ENCODE measurements at regions not wholly inside any gene's neighbourhood (a gene's known extent, or its start where the extent isn't known, plus 50 kb on each side); places are given as distances from the start of the nearest gene placed in this dataset.

GRCh38 chr7:81623251-81623855, 146.5 kb downstream of the HGF start:
- DNase-seq (ENCODE audit: low spot score in 2 of 2), result no peak
- Histone ChIP-seq H3K9me3 (no peaks in the 10 kb centered on the region), H3K27me3 (ENCODE audit: low read depth) (no peaks in the 10 kb centered on the region), H3K4me3 (no peak overlapping the region), H3K36me3 (replicated peaks) (no peaks in the 10 kb centered on the region), H3K4me1 (peaks cover 11% of the 10 kb centered on the region)
- in situ Hi-C loops (cut with MboI; ENCODE audit: low sequenced_read_pairs), result no loop called here

GRCh38 chr7:81621893-81622292, 148.0 kb downstream of the HGF start:
- Histone ChIP-seq H3K36me3 (replicated peaks) (no peaks in the 10 kb centered on the region), H3K4me3 (no peak overlapping the region), H3K27me3 (ENCODE audit: low read depth) (no peaks in the 10 kb centered on the region), H3K4me1 (peaks cover 11% of the 10 kb centered on the region), H3K9me3 (no peaks in the 10 kb centered on the region)
- no peak for DNase-seq (ENCODE audit: low spot score in 2 of 2)
- in situ Hi-C loops (cut with MboI; ENCODE audit: low sequenced_read_pairs), result no loop called here

GRCh38 chr7:81618396-81619014, 151.3 kb downstream of the HGF start:
- in situ Hi-C loops (cut with MboI; ENCODE audit: low sequenced_read_pairs), result no loop called here
- H3K27me3 ChIP-seq (ENCODE audit: low read depth), result no peaks in the 10 kb centered on the region
- DNase-seq (ENCODE audit: low spot score in 2 of 2), result no peak
- H3K4me1 ChIP-seq, result peaks cover 11% of the 10 kb centered on the region
- no peak overlapping the region for H3K4me3 ChIP-seq
- H3K36me3 ChIP-seq (replicated peaks), result no peaks in the 10 kb centered on the region
- H3K9me3 ChIP-seq, result no peaks in the 10 kb centered on the region

GRCh38 chr7:81616951-81617350, 152.9 kb downstream of the HGF start:
- H3K36me3 ChIP-seq (replicated peaks), result no peaks in the 10 kb centered on the region
- no peaks in the 10 kb centered on the region for H3K9me3 ChIP-seq
- no peak for DNase-seq (ENCODE audit: low spot score in 2 of 2)
- no peaks in the 10 kb centered on the region for H3K27me3 ChIP-seq (ENCODE audit: low read depth)
- no peak overlapping the region for H3K4me3 ChIP-seq
- peaks cover 11% of the 10 kb centered on the region for H3K4me1 ChIP-seq
- in situ Hi-C loops (cut with MboI; ENCODE audit: low sequenced_read_pairs), result no loop called here

GRCh38 chr7:81611805-81612204, 158.0 kb downstream of the HGF start:
- no peak for DNase-seq (ENCODE audit: low spot score in 2 of 2)
- Histone ChIP-seq H3K4me1 (no peaks in the 10 kb centered on the region), H3K27me3 (ENCODE audit: low read depth) (no peaks in the 10 kb centered on the region), H3K36me3 (replicated peaks) (no peaks in the 10 kb centered on the region), H3K9me3 (no peaks in the 10 kb centered on the region), H3K4me3 (no peak overlapping the region)
- in situ Hi-C loops (cut with MboI; ENCODE audit: low sequenced_read_pairs), result no loop called here

DNA sequence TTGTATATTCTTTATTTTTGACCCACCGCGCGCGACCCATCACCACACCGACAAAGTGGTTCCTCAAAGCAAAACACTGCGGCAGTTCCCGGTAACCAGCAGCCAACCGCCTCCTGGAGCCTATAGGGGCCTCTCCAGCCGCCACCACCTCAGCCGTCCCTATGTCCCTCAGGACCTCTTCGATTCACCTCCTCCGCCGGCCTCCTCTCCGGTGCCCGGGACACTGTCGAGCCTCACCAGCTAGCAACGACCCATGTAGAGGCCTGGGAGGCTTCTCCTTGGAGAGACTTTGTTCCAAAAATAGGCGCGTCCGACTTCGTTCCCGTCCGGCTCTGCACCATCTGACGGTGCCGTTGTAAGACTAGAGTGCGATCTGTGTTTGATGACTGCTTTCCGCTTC, 158.8 kb downstream of the HGF start:
- Histone ChIP-seq H3K9me3 (no peaks in the 10 kb centered on the region), H3K4me3 (no peak overlapping the region), H3K36me3 (replicated peaks) (no peaks in the 10 kb centered on the region), H3K4me1 (no peaks in the 10 kb centered on the region), H3K27me3 (ENCODE audit: low read depth) (no peaks in the 10 kb centered on the region)
- in situ Hi-C loops (cut with MboI; ENCODE audit: low sequenced_read_pairs), result no loop called here
- no peak for DNase-seq (ENCODE audit: low spot score in 2 of 2)

- Histone ChIP-seq H3K4me1 (no peaks in the 10 kb centered on the region), H3K9me3 (no peaks in the 10 kb centered on the region), H3K36me3 (replicated peaks) (no peaks in the 10 kb centered on the region), H3K4me3 (no peak overlapping the region), H3K27me3 (ENCODE audit: low read depth) (no peaks in the 10 kb centered on the region)
- DNase-seq (ENCODE audit: low spot score in 2 of 2), result no peak
- in situ Hi-C loops (cut with MboI; ENCODE audit: low sequenced_read_pairs), result no loop called here
Measured at GRCh38 chr7:81608748-81609382, 161.0 kb downstream of the HGF start.

GRCh38 chr7:81607987-81608386, 161.9 kb downstream of the HGF start:
- in situ Hi-C loops (cut with MboI; ENCODE audit: low sequenced_read_pairs), result no loop called here
- no peaks in the 10 kb centered on the region for H3K4me1 ChIP-seq

DNA sequence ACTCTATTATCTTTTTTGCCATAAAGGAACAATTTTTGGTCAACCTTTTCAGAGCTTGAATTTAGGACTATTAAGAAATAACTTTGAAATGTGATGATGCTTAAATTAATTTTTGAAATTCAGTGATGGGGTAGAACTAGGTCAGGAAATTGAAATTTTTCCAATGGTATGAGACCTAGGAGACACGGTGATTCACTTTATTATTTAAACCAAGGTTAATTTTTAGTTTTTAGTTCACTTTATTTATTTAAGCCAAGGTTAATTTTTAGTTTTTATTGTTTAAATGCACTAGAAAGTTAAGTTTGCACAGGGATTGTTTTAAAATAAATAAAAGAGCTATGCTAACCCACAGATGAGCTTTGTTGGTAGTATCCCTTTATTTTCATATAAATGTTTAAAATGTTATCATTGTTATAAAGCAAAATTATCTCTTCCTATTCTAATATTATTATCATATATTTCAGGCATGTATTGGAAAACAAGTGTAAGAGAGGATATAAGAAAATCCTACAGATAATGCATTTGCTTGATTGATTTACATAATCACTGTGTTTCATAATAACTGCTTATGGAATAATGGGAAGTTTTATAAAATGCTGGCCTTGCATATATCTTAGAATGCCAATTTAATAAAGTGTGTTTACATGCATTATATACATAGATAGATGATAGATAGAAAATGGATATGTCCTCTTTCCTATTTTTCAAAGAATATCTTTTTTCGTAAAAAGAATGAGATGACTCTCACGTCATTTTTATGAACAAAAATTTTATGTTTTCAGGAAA, 163.6 kb downstream of the HGF start:
- H3K4me1 ChIP-seq, result no peaks in the 10 kb centered on the region
- DNase-seq (ENCODE audit: low spot score in 2 of 2), result no peak
- no peaks in the 10 kb centered on the region for H3K36me3 ChIP-seq (replicated peaks)
- in situ Hi-C loops (cut with MboI; ENCODE audit: low sequenced_read_pairs), result no loop called here
- H3K9me3 ChIP-seq, result no peaks in the 10 kb centered on the region
- H3K27me3 ChIP-seq (ENCODE audit: low read depth), result no peaks in the 10 kb centered on the region
- no peak overlapping the region for H3K4me3 ChIP-seq

More at GRCh38 chr7:81607987-81608386, 161.9 kb downstream of the HGF start:
- Histone ChIP-seq H3K27me3 (ENCODE audit: low read depth) (no peaks in the 10 kb centered on the region), H3K36me3 (replicated peaks) (no peaks in the 10 kb centered on the region), H3K4me3 (no peak overlapping the region), H3K9me3 (no peaks in the 10 kb centered on the region)
- no peak for DNase-seq (ENCODE audit: low spot score in 2 of 2)

DNA sequence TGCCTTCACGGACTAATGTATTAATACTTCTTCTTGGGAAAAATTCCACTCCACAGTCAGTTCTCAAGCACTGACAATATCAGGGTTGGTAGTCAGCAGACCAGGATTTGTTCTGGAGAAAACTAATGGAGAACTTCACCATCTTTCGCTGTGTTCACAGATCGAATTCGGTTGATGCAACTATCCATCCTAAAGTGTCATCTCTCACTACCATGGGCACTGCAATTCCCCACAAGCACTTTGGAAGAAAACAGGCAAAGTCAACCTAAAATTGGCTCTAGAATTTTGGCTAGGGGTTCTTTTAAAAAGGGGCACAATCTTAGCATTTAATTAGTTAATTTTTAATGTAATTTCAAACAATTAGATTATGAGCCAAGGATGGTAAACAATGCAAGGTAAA, 164.4 kb downstream of the HGF start:
- DNase-seq (ENCODE audit: low spot score in 2 of 2), result no peak
- H3K27me3 ChIP-seq (ENCODE audit: low read depth), result no peaks in the 10 kb centered on the region
- no peak overlapping the region for H3K4me3 ChIP-seq
- in situ Hi-C loops (cut with MboI; ENCODE audit: low sequenced_read_pairs), result no loop called here
- no peaks in the 10 kb centered on the region for H3K4me1 ChIP-seq
- no peaks in the 10 kb centered on the region for H3K9me3 ChIP-seq
- no peaks in the 10 kb centered on the region for H3K36me3 ChIP-seq (replicated peaks)

- DNase-seq (ENCODE audit: low spot score in 2 of 2), result no peak
- in situ Hi-C loops (cut with MboI; ENCODE audit: low sequenced_read_pairs), result no loop called here
- no peak overlapping the region for H3K4me3 ChIP-seq
- H3K27me3 ChIP-seq (ENCODE audit: low read depth), result no peaks in the 10 kb centered on the region
- no peaks in the 10 kb centered on the region for H3K4me1 ChIP-seq
- no peaks in the 10 kb centered on the region for H3K36me3 ChIP-seq (replicated peaks)
- no peaks in the 10 kb centered on the region for H3K9me3 ChIP-seq
Measured at GRCh38 chr7:81604808-81605174, 165.1 kb downstream of the HGF start.

DNA sequence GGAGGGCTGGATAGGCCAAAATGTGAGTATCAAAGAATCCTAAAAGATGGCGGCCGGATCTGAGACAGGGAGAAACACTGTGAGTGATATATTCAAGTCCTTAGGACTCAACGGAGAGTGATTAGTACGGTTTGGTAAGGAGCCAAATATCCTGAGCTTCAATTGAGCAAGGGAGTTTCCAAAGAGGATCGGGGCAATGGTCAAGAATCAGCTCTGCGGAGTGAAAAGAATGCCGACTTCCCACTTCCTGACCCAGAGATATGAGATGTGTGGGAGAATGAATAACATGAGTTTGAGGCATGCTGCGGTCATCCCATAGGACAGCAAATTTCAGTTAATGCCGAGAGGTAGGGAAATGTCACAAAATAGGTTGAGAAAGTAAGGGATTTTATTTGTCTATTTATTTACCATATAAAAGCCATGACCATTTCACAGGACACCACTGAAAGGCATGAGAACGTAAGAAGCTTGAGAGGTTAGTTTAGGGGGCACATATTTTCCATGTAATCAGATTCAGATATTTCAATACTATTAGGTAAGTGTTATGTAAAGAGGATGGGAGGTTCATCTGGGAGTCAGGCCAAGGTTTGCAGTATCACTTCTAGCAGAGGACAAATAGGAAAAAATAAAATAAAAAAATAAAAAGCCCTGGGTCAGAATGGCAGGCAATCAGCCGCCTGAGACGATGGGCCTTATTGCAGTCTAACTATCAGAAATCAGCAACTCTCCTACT, 165.6 kb downstream of the HGF start:
- no peak overlapping the region for H3K4me3 ChIP-seq
- in situ Hi-C loops (cut with MboI; ENCODE audit: low sequenced_read_pairs), result no loop called here
- H3K4me1 ChIP-seq, result no peaks in the 10 kb centered on the region
- no peaks in the 10 kb centered on the region for H3K9me3 ChIP-seq
- H3K27me3 ChIP-seq (ENCODE audit: low read depth), result no peaks in the 10 kb centered on the region
- no peaks in the 10 kb centered on the region for H3K36me3 ChIP-seq (replicated peaks)
- no peak for DNase-seq (ENCODE audit: low spot score in 2 of 2)

DNA sequence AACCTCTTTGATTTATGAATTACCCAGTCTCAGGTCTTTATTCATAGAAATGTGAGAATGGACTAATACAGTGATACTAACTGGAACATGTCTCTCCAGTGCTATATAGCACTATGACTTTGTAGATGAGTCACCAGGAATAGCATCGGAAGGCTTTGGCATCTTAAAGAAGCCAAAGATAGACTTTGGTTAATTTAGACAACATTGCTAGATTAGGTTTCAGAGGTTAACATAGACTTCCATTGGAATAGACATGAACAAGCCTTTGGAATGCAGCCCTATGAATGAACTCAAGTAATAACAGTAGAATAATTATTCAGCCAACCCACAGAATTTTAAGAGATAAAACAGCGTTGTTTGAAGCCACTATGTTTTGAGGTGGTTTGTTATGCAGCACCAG, 169.2 kb downstream of the HGF start:
- no peaks in the 10 kb centered on the region for H3K27me3 ChIP-seq (ENCODE audit: low read depth)
- no peak for DNase-seq (ENCODE audit: low spot score in 2 of 2)
- H3K36me3 ChIP-seq (replicated peaks), result no peaks in the 10 kb centered on the region
- no peaks in the 10 kb centered on the region for H3K4me1 ChIP-seq
- H3K9me3 ChIP-seq, result no peaks in the 10 kb centered on the region
- in situ Hi-C loops (cut with MboI; ENCODE audit: low sequenced_read_pairs), result no loop called here
- no peak overlapping the region for H3K4me3 ChIP-seq

All from HAP-1 (cell line).